Stimulated activated CD4-positive, alpha-beta T cell treated with anti-CD3 and anti-CD28 coated beads, TNF-alpha, amount 100 ng/mL, for 4 hours (primary cell): ENCODE measurements at regions not wholly inside any gene's neighbourhood (a gene's known extent, or its start where the extent isn't known, plus 50 kb on each side); places are given as distances from the start of the nearest gene placed in this dataset.

Source experiments
- DNase-seq, 3 experiments: peaks; one replicate each; pipeline ENCODE4 v3.0.0-alpha.2; 2020; ENCODE audit warnings: low read depth in 3 of 3

DNA sequence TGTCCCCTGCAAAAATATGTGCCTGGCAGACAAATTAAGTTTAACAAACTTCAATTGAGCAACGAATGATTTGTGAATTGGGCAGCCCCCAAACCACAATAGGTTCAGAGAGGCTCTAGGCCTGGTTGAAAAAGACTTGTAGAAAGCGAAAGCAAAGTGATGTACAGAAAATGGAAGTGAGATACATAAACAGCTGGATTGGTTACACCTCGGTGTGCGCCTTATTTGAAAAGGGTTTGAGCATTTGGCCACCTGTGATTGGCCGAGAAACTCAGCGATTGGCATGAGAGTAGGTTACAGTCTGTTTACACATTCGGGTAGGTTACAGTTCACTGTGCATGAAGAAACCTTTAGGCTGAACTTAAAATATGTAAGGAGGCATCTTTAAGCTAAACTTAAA, 136.9 kb downstream of the CD83 start:
- no peak for DNase-seq

DNA sequence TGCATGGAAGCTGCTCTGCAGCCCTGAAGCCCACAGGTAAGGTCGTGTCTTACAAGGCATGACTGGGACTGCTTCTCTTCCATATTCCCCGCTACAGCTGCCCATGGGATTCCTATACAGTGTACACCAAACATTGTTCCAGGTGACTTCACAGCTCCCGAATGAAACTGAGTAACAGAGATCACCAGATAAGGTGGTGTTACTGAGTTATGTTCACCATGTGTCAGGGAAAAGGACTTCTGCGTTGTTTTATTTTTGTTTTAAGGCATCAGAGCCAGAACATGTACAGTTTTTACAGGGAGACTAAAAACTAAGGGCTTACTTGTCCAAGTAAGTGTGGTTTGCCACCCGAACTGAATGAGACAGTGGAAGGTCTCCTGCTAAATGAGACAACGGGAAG, 138.3 kb downstream of the CD83 start:
- DNase-seq, result no peak

DNA sequence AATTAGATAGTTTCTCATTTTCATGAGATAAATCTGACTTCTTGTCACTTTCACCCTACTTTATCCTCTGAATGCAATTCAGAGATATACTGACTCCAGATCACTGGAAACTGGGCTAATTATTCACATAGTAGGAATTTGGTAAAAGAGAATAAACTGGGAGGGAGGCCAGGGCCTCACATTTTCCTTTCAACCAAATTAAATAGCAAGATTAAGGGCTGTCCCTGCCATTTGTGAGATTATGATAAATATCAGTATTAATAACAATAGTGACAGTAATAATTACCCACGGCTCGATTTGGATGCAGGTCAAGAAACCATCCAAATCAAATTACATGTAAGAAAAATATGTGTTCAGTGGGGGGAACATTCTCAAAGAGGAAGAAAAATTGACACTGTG, 140.5 kb downstream of the CD83 start:
- DNase-seq, result no peak

DNA sequence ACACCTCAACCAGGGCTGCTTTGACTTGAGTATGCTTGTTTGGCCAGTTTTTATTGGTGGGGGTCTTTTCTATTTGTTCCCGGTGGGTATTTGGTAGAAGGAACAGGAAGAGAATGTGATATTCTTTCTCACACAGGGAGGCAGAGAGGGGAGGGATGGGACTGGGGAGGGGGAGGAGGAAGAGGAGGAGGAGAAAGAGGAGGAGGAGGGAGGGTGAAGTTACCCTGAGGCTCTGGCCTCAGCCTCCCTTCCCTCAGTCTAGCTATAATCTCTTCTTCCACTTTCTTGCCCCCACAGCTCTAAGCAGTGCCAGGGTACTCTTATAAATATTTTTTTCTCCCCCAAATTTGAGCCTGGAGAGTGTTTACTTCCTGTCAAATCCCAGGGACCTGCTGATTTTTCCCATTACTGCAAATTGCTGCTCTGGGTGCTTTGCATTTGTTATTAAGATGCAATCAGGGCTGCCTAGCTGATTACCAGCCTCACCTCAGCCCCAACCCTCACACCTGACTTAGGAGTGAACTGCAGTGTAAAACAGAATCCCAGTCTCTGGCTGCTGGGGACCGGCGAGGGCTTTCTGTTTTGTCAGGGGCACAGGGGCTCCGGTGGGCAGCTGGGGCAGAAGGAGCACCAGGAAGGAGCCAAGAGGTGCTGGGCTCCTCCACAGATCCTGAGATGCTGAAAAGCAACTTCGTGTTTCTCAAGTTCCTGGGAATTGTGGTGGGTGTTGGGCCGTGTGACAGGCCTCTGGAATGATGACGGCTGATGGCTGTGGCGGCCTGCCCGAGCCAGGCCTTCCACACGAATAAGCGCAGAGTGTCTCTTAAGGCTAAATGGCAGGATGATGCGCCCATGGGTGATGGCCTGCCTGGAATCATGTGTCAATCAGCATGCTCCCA, 141.4 kb downstream of the CD83 start:
- DNase-seq, result no peak

DNA sequence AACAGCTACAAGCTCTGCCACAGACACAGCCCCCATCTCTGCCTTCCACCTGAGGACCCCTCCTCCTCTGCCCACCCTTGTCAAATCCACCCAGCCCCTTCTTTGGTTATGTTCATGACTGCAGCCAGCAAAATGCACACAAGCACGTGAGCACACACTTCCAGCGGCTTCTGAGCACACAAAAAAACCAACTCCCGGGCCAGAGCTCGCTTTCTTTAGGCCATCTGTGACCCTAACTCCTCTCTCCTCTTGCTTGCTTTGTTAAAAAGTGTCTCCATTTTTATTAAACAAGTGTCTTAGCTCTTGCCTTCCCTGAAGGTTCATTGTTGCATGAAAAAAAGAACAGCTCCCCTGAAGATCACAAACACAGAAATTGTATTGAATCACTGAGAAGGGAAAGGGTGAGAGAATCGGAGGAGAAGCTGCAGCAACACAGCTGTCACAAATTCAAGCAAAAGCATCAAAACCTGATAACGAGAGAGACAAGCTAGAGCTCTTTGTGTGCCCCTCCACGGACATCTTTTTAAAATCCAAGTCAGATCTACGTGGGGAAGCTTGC, 142.1 kb downstream of the CD83 start:
- no peak for DNase-seq

DNA sequence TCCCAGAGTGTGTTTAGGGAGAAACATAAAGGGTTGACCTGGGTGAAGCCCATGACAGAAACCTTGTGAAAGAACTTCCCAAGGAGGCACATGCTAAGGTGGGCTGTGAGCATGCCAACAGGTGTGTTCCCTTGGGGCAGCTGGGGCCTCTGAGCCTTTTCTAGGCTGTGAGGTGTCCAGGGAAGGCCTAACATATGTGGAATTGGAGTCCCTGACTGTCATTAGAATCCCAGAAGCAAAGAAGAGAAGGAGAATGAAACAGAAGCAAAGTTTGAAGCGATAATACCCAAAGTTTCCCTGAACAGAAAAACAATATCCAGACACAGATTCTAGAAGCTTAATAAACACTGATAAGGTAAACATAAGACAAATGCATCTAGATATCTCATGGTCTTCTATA, 143.3 kb downstream of the CD83 start:
- DNase-seq, result no peak

DNA sequence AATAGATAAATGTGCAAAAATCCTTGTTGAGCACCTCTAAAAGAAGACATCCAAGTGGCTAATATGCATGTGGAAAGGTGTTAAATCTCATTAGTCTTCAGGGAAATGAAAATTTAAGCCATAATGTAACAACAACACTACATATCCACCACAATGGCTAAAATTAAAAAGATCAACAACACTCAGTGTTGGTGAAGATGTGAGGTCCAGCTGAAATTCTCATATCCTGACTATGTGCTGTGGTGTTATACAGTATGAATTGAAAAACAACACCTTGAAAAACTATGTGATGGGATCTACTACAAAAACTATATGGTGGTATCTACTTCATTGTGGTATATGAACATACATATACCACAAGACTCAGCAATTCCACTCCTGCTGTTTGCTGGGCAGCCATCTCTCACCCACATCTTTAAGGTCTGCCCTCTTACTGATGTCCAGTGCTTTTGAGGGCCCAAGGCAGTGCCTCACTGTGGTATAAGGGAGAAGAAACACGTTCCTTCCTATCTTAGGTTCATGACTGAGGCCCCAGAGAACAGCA, 146.4 kb downstream of the CD83 start:
- no peak for DNase-seq

DNA sequence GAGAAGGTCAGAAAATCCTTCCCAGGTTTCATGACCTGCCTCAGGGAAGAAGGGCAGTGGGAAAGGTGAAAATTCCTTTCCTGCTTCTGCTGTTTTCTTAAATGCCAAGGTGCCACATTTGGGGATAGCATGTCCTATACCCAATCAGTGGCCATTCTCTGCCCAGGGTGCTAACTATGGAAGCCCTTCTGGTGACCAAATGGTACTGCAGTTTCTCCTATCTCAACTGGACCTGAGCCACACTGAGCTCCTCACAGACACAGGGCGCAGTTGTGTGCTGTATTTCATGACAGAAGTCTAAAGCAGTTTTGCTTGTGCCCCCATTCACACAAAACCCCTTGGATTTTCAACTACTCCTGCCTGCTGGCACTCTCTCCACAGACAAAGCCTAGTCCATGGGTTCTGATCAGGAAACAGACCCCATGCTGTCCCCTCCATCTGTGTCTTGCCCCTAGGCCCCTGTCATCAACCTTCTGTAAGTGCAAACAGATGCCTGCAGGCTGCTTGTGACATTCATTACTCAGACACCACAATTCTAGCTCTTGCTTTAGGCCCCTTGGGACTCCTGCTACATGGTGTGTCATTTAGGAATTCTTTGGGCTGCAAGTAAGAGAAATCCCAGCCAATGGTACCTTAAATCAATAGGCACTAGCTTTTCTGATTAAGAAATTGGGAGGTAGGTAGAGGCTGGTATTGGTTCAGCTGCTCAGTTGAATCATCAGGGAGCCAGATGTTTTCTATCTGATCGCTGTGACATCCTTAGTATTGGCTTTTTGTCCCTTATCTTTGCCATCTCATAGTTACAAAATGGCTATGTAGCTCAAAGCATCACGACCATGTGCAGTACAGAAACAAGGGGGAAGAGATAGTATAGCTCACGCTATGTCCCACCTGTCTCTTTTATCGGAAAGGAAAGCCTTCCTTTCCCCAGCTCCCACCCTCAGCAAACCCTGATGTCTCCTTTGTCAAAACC, 147.8 kb downstream of the CD83 start:
- no peak for DNase-seq

DNA sequence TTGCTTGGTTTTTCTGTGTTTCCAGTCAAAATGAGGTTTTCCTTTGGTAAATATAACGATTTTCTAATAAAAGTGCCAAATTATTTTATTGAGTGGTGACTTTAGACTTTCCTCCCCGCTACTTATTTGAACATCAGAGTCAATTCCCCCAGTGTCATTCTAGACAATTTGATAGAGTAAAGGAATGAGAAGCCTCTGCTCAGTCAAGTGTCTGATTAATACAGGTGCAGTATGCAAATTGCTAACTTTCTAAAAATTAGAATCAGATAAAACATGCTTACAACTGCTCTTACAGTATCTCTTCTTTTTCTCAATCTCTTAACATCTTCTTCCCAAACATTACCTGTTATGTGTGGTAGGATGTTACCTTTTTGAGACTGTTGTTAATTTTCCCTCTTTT, 148.7 kb downstream of the CD83 start:
- no peak for DNase-seq

DNA sequence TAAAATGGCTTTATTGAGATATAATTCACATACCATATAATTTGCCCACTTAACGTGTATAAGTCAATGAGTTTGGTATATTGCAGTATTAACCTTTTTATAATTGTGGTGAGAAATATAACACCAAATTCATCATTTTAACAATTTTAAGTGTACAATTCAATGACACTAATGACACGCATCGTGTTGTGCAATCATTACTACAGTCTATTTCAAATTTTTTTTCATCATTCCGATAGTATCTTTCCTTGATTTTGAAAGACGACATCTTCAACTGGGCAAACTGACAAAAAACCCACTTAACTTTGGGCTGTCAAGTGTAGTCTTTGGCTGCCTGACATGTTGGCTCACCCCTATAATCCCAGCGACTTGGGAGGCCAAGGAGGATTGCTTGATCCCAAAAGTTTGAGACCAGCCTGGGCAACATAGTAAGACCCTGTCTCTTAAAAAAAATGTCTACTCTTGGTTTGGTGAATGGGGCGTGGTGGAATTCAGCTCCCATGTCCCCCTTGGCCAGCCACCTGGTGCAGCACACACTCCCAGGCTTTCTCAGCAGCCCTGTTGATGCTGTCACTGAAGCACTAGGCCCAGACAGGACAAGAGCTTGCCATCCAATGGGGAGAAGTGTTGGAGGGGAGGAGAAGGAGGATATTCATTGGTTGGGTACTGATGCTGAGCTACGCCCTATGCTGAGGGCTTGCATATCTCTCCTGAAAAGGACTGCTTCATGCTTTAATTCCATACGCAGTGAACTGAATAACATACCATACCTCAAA, 150.5 kb downstream of the CD83 start:
- DNase-seq, result no peak

DNA sequence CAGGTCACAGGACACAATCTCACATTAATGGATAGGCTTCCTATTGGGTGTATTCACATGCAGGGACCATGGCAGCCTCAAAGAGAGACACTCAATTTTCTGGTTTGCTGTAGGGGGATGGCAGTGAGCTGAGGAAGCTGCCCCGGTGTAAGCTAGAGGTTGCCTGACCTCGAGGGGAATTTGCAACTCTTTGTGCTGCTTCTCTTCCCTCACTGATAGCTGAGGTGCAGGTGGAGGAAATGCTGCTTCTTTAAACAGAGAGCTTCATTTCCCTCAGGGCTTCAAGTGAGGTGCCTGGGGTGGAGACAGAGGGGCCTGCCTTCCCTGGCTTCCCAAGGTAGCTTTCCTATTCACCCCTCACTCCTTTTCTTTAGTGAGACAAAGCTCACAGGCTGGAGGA, 151.9 kb downstream of the CD83 start:
- no peak for DNase-seq

DNA sequence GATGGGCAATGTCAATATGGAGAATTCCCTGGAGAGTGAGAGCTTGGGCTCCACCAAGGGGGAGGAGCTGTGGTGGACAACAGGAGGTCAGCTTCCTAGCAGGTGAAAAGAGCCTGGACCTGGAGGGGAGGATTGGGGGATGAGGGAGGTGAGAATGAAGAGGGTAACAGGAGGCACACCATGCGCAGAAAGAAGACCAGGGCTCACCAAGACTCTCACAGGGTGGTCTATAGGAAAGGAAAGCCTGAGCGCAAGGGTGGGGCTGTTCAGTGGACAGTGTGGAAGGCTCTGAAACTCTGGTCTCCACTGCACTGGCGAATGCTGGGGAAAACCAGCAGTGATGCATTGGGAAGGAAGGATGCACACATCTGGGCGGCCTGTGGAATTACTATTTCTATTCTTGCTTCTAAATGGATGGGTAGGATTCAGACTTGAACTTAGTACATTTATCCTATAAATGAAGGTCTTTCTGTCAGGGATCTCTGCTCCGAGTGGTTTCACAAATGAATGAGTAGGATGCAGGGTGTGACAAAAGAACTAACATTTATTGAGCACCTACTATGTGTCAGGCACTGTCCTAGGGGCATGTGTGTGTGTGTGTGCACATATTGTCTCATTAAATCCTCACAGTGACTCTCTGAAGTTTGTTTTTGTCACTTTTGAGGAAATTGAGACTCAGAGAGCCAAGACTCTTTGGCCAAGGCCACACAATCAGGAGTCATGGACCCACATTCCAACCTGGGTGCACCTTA, 152.7 kb downstream of the CD83 start:
- DNase-seq, result no peak

DNA sequence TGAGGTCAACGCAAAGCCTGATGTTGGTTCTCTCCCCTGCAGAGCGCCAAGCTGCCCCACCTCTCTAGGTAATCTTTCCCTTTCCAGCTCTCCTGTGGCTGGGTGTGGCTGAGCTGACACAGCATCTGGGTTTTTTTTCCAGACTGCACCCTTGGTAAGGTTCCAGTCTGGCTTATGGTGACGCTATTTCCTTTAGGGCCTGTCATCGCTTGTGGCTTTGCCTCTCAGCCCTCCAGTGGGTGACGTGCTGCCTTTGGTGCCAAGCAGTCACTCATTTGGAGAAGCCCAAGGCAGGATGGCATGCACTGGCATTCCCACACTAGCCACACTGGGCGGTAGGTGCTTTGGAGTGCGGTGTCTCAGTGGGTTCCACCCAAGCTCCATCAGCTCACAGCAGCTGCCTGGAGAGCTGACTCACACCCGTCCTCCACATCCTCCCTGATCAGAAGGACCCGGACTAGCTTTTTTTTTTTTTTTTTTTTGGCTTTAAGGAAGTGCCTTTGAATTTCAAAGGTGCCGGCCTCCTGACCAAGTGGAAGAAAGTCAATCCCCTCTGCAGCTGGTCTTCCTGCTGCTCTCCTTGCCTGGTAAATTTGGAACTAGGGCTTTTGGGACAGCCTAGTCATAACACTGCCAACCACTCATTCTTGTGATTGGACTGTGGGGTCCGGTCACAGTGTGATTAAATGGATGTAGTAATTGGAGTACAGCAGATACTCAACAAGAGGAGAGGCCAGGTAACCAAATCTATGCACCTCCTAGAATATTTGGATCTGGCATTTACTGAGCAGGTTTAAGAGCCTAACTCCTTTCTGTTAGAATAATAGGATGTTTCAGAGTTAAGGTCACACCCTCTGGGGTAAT, 153.6 kb downstream of the CD83 start:
- DNase-seq, result peak in 2 of 3 experiments; percentile 3 to 14

DNA sequence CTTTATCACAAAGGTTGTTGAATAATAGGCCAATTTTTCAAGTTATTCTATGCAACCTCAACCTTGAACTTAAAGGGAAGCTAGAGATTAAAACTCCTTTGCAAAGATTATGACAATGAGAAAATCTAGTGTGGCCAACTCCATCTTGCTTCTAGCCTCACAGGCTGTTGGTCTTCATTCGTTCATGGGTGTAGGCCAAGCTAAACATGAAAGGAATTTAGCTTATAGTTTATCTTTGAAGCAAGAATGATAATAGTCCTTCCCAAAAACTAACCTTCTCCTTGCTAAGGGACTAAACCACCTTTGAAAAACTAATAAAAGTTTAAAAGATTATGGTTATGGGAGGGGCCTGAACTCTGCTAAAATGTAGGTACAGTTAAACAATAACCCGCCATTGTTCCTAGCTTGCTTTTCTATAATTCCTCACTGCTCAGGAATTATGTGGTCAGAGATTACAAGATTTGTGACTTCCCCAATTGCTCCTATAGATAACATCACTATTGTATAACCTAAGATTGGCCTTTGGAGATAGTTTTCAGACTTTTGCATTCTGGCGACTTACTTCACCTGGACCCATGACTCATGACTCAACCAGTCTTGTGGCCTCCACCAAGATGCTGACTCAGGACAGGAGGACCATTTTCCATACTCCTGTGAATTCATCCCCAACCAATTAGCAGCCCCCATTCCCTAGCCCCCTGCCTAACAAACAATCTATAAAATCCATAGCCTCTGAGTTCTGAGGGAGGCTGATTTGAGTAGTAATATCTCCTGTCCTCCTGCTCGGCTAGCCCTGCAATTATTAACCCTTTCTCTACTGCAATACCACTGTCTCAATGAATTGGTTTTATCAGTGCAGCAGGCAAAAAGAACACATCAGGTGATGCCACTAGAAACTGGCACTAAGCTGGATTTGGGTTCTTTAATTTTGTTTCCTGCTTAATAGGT, 154.5 kb downstream of the CD83 start:
- DNase-seq, result no peak

DNA sequence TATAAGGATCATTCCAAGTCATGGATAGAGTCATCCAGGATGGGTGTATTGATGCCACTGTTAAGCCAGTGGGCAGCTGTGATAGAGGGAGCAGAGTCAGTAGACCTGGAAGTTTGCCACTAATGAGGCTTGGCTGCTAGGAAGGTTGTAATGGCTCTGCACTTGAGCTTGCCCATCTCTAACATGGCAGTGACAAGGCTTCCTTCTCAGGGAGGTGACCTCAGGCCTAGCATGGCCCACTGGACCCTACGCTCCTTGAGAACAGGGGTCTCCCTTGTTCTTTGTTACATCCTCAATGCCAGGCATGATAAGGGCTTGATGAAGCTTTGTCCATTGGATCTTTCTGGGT, 155.1 kb downstream of the CD83 start:
- DNase-seq, result no peak

DNA sequence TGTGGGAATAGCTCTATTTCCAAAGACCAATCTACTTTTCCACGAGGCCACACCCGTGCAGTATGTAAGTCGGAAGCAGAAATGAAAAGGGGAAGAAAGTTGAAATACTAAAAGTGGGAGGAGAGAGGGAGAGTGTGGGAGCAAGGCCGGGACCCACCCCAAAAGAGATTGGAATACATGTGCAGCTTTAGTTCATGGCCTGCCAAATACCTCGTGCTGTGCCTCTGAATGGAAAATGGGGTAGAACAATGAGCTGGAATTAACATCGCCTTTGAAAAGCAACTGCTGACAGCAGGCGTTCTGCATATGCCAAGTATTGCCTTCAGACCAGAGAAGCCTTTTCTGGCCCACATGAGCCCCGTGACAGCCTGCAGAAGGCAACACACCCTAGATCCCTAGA, 155.6 kb downstream of the CD83 start:
- DNase-seq, result no peak

DNA sequence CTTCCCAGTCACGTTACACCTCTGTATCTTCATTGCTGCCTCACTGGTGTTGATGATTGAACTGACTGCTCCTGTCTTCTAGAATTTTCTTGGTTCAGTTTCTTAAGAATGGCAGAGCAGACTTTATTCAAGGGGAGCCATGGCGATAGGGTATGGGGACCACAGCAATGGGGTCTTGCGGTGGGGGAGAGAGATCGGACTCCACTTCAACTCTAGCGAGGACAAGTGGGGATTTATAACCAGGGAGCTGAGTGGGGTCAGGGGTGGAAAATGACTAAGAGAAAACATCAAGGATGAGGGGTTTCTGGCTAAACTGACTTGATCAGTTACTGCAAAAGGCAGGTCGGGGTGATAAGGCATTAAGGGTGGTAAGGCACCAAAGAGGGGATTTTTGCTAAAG, 156.4 kb downstream of the CD83 start:
- DNase-seq, result no peak
